Fibroblast of skin of back (primary cell): ENCODE measurements at regions not wholly inside any gene's neighbourhood (a gene's known extent, or its start where the extent isn't known, plus 50 kb on each side); places are given as distances from the start of the nearest gene placed in this dataset.

Experiments
- DNase-seq: peaks from one replicate; pipeline ENCODE4 v3.0.0-alpha.2; 2013

GRCh38 chr6:26216359-26216885 is 129.2 kb downstream of the HFE start:
- DNase-seq, result peak; percentile 99

- DNase-seq, result peak; percentile 84
These were observed 129.9 kb downstream of the HFE start for GRCh38 chr6:26216886-26217713.

GRCh38 chr6:26217714-26218075 is 130.5 kb downstream of the HFE start:
- peak; percentile 53 for DNase-seq

GRCh38 chr6:26218824-26219223 is 131.6 kb downstream of the HFE start:
- DNase-seq, result no peak

DNA sequence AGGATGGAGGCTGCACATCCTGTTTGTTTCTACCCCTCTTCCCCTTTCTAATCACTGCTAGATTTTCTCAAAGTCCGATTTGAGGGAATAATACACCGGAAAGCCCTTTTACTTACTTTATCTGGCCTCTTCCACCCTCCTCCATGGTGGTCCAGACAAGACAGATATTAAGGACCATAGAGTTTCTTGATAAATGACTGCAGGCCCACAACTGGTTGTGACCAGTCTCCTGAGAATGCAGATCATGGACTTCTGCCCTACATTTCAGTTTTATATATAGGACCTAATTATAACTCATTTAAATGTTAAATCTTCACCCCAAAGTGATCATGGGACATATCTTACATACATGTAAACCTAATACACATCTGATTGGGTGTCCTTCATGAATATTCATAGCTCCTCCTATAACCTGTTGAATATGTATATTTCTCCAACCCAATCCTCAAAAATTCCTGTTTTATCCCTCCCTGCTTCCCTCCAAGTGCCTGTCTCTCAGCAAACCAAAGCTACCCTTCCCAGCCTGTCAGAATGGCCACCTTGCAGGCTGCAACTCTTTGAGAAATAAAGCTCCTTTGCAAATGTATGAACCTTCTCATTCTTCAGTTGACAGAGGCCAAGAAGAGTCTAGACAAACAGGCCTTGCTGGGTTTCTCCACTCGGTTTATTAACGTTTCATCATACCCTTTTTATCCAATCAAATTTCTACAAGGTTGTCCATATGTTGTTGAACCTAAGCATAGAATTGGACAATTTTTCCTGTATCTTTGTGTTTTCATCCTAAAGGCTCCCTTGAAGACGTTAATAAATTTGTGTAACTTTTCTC is 133.1 kb downstream of the HFE start:
- DNase-seq, result no peak

GRCh38 chr6:26221186-26221585 is 134.0 kb downstream of the HFE start:
- no peak for DNase-seq

GRCh38 chr6:26222571-26222970 is 135.3 kb downstream of the HFE start:
- no peak for DNase-seq

GRCh38 chr6:26223228-26223627 is 136.0 kb downstream of the HFE start:
- peak; percentile 47 for DNase-seq

DNA sequence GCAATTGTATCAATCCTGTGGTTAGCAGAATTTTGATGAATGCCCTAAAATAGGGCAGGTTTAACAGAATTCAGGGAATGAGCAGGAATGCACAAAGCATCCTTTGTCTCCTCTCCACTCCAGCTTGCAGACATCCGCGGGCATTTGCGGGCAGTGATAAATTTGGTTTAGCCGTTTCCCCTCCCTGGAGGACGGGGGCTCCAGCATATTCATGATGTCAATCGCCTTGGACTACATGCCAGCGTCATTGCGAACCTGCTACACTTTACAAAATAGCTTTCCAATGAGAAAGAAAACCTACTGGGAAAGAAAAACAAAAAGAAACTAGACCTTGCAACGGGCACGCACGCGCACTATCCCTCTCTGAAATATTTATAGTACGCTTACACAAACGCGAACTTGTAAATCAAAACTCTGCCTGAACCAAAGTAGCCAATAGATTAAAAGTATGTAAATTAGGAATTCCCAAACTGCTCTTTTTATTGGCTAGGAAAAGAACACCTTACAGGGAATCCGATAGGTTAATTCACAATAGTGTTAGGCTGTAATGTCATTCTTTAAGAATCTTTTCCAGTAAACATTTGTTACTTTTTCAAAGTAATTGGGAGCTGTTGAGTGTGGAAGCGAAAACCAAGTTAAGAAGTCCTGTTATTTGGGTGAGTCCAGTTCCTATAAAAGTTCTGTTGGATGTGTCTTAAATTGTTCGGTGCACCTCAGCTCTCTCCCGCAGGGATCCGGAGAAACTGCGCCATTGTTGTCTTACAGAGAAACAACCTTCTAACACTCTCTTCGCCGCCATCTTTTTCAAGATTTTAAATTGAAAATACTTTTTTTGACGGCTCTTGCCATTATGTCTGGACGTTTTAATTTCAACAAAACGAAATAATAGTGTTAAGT is 136.7 kb downstream of the HFE start:
- peak; percentile 96 for DNase-seq

GRCh38 chr6:26224547-26224912 is 137.3 kb downstream of the HFE start:
- no peak for DNase-seq

- DNase-seq, result peak; percentile 95
These were observed 138.0 kb downstream of the HFE start for GRCh38 chr6:26224940-26225847.

- DNase-seq, result peak; percentile 26
These were observed 138.8 kb downstream of the HFE start for GRCh38 chr6:26225848-26226578.

DNA sequence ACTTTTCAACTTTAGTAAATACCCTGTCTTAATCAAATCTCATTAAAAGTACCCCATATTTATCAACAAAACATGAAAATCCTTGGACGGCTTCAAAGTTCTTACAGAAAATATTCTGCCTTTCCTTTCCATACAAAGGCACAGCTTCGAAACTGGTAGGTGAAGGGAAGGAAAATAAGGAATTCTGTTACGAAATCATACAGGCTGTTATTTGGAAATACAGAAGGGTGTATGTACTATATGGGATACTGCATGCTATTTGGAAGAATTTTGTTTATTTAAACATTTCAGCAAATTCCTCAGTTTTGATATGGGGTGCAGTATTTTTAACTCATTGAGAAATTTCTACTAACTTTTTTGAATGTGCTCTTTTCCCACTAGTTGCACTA is 138.4 kb upstream of the BTN3A2 start:
- no peak for DNase-seq

GRCh38 chr6:26230351-26230750 is 134.6 kb upstream of the BTN3A2 start:
- no peak for DNase-seq

DNA sequence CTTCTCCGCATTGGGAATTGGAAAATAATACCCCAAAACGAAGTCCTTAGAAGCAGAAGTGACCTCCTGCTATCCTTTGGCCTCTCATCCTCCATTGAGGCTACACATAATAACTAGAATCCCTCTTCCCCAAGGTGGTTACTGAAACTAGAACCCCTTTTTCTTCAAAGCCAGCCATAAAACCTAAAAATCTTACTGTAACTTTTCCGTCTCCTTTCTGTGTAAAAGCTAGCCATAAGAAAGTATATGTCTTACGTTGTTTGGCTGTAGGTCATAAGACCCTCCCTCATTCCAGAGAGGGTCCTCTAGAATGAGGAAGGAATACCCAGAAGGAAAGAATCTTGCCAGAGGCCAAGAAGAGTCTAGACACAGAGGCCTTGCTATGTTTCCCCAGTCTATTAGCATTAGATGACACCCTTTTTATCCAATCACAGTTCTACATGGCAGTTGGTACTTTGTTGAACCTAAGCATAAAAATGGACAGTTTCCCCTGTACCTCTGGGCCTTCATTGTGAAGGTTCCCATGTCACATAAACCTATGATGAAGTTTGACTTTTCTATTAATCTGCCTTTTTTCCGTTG is 133.9 kb upstream of the BTN3A2 start:
- DNase-seq, result no peak

GRCh38 chr6:26232306-26232939 is 132.6 kb upstream of the BTN3A2 start:
- DNase-seq, result no peak

DNA sequence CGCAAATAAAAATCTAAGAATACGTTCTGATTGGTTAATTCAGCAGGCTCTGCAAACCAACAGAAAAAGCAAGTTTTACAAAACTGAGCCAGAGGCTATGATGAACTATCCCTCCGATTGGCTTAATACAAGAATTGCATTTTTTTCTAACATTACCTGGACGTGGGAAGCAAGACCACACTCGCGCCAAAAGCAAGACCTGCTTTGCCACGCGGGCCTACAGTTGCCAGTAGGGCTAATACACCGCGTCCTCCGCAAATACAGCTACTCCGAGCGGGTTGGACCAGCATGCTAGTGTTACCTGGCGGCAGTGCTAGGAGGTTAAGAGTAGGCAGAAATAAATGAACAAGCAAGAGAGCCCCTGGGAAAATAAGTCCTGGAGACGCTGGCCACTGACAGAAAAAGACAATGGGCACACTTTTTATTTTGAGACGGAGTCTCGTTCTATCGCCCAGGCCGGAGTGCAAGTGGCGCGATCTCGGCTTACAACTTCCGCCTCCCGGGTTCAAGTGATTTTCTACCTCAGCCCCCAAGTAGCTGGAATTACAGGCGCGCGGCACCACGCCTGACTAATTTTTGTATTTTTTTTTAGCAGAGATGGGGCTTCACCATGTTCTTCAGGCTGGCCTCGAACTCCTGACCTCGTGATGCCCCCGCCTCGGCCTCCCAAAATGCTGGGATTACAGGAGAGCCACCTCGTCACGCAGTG is 131.9 kb upstream of the BTN3A2 start:
- peak; percentile 68 for DNase-seq

DNA sequence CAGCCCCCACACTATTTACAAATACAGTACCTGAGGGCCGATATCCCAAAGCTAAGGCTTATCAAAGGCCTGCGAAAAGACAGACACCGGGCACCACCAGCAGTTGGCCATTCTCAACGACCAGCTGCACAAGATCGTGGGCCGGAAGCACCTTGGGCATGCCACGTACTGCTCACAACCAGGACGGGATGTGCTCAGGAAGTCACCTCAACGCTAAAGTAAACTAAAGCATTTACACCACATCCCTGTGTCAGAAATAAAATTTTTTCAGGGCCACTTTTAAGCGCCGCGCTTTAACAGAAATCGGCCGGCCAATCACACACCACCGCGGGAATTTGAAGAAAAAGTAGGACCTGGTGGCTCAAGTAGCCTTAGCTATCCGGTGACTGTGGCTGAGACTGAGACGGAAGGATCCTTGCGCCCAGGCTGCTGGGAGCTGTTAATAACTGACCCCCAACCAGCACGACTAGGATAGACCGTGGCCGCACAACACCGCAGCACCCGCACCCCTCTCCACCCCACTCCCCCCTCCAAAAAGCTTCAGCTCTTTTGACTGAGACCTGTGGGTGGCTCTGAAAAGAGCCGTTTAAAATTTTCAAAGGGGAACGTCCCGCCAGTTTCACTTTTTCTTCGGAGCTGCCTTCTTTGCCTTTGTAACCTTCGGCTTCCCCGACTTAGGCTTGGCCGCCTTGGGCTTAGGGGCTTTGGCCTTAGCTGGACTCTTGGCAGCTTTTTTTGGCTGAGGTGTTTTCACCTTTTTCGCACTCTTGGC is 131.2 kb upstream of the BTN3A2 start:
- peak; percentile 81 for DNase-seq
